Lower lobe of right lung (tissue), 2 donors: ENCODE measurements at regions not wholly inside any gene's neighbourhood (a gene's known extent, or its start where the extent isn't known, plus 50 kb on each side); places are given as distances from the start of the nearest gene placed in this dataset.

Source experiments
- ATAC-seq, 2 donors: fragments of 200-7000 bp; cut with Tn5 transposase; one replicate each; pipeline ENCODE4 v1.9.1; 2020 to 2022; ENCODE audit warnings: mild to moderate bottlenecking in 2 of 2, moderate library complexity in 2 of 2
- DNase-seq: peaks from one replicate; pipeline ENCODE4 v3.0.0-alpha.2; 2020
- H3K27ac ChIP-seq: fragments of 200-600 bp; one replicate; pipeline ENCODE4 v1.8.0; 2022
- H3K27me3 ChIP-seq: fragments of 200-600 bp; one replicate; pipeline ENCODE4 v1.8.0; 2022; ENCODE audit warnings: low read depth
- H3K36me3 ChIP-seq: fragments of 200-600 bp; one replicate; pipeline ENCODE4 v1.8.0; 2022; ENCODE audit warnings: mild to moderate bottlenecking
- H3K4me1 ChIP-seq: fragments of 200-600 bp; one replicate; pipeline ENCODE4 v1.8.0; 2022
- H3K4me3 ChIP-seq: fragments of 200-600 bp; one replicate; pipeline ENCODE4 v1.8.0; 2022; ENCODE audit warnings: mild to moderate bottlenecking
- H3K9me3 ChIP-seq: fragments of 200-600 bp; one replicate; pipeline ENCODE4 v1.8.0; 2022
- CTCF ChIP-seq: fragments of 200-600 bp; IDR thresholded peaks from one replicate; pipeline ENCODE4 v1.8.0; 2022; ENCODE audit warnings: antibody characterized with exemption, mild to moderate bottlenecking
- intact Hi-C: fragments of 100-400 bp; cut with DNase I; formaldehyde crosslinking; loops from one replicate; pipeline ENCODE4 v1.11.0; 2022
- donor health status: DM: no; HTN: yes; CAD: no; lungs with severe emphysema.

GRCh38 chrX:46218373-46218772 is 326.8 kb downstream of the ZNF674 start:
- no peak for DNase-seq
- peak; percentile 62 to 85 for ATAC-seq
- intact Hi-C loops: no loop called here
- Histone ChIP-seq H3K27ac (no peak overlapping the region), H3K4me1 (no peaks in the 10 kb centered on the region), H3K27me3 (no peaks in the 10 kb centered on the region), H3K36me3 (no peaks in the 10 kb centered on the region), H3K4me3 (no peak overlapping the region), H3K9me3 (no peaks in the 10 kb centered on the region)
- no peak for TF ChIP-seq CTCF

GRCh38 chrX:46216406-46216805 is 328.8 kb downstream of the ZNF674 start:
- no peak overlapping the region for H3K4me3 ChIP-seq
- ATAC-seq (no peak), DNase-seq (no peak)
- H3K27me3 ChIP-seq: no peaks in the 10 kb centered on the region
- H3K27ac ChIP-seq: no peak overlapping the region
- TF ChIP-seq CTCF: no peak
- H3K36me3 ChIP-seq: no peaks in the 10 kb centered on the region
- intact Hi-C loops: no loop called here
- H3K4me1 ChIP-seq: no peaks in the 10 kb centered on the region
- H3K9me3 ChIP-seq: no peaks in the 10 kb centered on the region

- no peaks in the 10 kb centered on the region for H3K27me3 ChIP-seq
- no peaks in the 10 kb centered on the region for H3K4me1 ChIP-seq
- H3K27ac ChIP-seq: no peak overlapping the region
- H3K4me3 ChIP-seq: no peak overlapping the region
- H3K36me3 ChIP-seq: no peaks in the 10 kb centered on the region
- no peak for TF ChIP-seq CTCF
- H3K9me3 ChIP-seq: no peaks in the 10 kb centered on the region
- DNase-seq (no peak), ATAC-seq (no peak)
- intact Hi-C loops: no loop called here
Measured at GRCh38 chrX:46211079-46211478, 334.1 kb downstream of the ZNF674 start.

- no peak overlapping the region for H3K4me3 ChIP-seq
- peak in 1 of 2 donors; percentile 62 for ATAC-seq
Measured at GRCh38 chrX:46209768-46210167, 335.5 kb downstream of the ZNF674 start.

GRCh38 chrX:46209037-46209436 is 336.2 kb downstream of the ZNF674 start:
- no peak overlapping the region for H3K27ac ChIP-seq
- H3K36me3 ChIP-seq: no peaks in the 10 kb centered on the region
- no peaks in the 10 kb centered on the region for H3K4me1 ChIP-seq
- intact Hi-C loops: no loop called here
- no peaks in the 10 kb centered on the region for H3K27me3 ChIP-seq
- no peaks in the 10 kb centered on the region for H3K9me3 ChIP-seq
- no peak for ATAC-seq
- TF ChIP-seq CTCF: no peak
- no peak overlapping the region for H3K4me3 ChIP-seq
- DNase-seq: no peak

More at GRCh38 chrX:46209768-46210167, 335.5 kb downstream of the ZNF674 start:
- DNase-seq: no peak
- Histone ChIP-seq H3K27me3 (no peaks in the 10 kb centered on the region), H3K9me3 (no peaks in the 10 kb centered on the region), H3K4me1 (no peaks in the 10 kb centered on the region), H3K27ac (no peak overlapping the region), H3K36me3 (no peaks in the 10 kb centered on the region)
- intact Hi-C loops: no loop called here
- TF ChIP-seq CTCF: no peak
